ENCODE measurements at regions not wholly inside any gene's neighbourhood (a gene's known extent, or its start where the extent isn't known, plus 50 kb on each side); places are given as distances from the start of the nearest gene placed in this dataset.

DNA sequence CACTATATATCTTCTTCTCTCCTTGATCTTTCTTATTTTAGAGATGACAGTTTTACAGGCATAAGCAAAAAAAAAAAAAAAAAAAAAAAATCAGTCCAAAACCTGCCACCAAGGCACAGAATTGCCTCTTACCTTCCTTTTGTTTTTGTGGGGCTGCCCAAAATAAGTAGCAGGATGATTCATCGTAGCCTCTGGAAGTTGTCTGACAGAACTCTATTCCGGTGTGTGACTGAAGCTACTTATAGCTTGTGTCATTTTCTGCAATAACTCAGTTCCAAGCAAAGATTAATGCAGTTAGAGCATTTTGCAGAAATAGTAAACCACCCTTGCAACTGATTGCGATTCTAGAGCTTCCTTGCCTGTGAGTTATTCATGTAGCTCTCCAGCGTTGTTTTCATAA, 186.8 kb downstream of the KIF2B start:
- no peak for TF ChIP-seq EZH2 (IDR thresholded peaks at IDR 0.05; ENCODE audit: low read length)
- TF ChIP-seq, protein P1, sequence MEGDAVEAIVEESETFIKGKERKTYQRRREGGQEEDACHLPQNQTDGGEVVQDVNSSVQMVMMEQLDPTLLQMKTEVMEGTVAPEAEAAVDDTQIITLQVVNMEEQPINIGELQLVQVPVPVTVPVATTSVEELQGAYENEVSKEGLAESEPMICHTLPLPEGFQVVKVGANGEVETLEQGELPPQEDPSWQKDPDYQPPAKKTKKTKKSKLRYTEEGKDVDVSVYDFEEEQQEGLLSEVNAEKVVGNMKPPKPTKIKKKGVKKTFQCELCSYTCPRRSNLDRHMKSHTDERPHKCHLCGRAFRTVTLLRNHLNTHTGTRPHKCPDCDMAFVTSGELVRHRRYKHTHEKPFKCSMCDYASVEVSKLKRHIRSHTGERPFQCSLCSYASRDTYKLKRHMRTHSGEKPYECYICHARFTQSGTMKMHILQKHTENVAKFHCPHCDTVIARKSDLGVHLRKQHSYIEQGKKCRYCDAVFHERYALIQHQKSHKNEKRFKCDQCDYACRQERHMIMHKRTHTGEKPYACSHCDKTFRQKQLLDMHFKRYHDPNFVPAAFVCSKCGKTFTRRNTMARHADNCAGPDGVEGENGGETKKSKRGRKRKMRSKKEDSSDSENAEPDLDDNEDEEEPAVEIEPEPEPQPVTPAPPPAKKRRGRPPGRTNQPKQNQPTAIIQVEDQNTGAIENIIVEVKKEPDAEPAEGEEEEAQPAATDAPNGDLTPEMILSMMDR (optimal IDR thresholded peaks at IDR 0.05 in 1 of 3, IDR thresholded peaks at IDR 0.05 in 1 of 3, conservative IDR thresholded peaks at IDR 0.05 in 1 of 3; ENCODE audit: extremely low read depth in 1 of 3, insufficient read depth in 2 of 3, low read length in 3 of 3): no peak
